Stimulated activated CD8-positive, alpha-beta memory T cell treated with anti-CD3 and anti-CD28 coated beads, Interleukin-4, amount 100 ng/mL, for 24 hours (primary cell): ENCODE measurements at regions not wholly inside any gene's neighbourhood (a gene's known extent, or its start where the extent isn't known, plus 50 kb on each side); places are given as distances from the start of the nearest gene placed in this dataset.

Experiments used
- DNase-seq: peaks from one replicate; pipeline ENCODE4 v3.0.0-alpha.2; 2020; ENCODE audit warnings: low read depth

- DNase-seq: no peak
Observed at GRCh38 chr10:110436554-110437350, 61.0 kb upstream of the DUSP5 start.

GRCh38 chr10:110437351-110437605 is 60.4 kb upstream of the DUSP5 start:
- DNase-seq: no peak

GRCh38 chr10:110437761-110438341 is 59.9 kb upstream of the DUSP5 start:
- DNase-seq: no peak

- DNase-seq: no peak
Observed at GRCh38 chr10:110442746-110443145, 55.0 kb upstream of the DUSP5 start.

GRCh38 chr10:110443239-110444003 is 54.3 kb upstream of the DUSP5 start:
- DNase-seq: no peak

GRCh38 chr10:110444004-110444337 is 53.7 kb upstream of the DUSP5 start:
- no peak for DNase-seq

GRCh38 chr10:110445871-110446270 is 51.8 kb upstream of the DUSP5 start:
- no peak for DNase-seq

GRCh38 chr10:110446277-110446676 is 51.4 kb upstream of the DUSP5 start:
- no peak for DNase-seq

GRCh38 chr10:110446954-110447608 is 50.6 kb upstream of the DUSP5 start:
- DNase-seq: no peak

GRCh38 chr10:110447886-110448285 is 49.8 kb upstream of the DUSP5 start:
- DNase-seq: no peak
